K562 (cell line): ENCODE measurements at regions not wholly inside any gene's neighbourhood (a gene's known extent, or its start where the extent isn't known, plus 50 kb on each side); places are given as distances from the start of the nearest gene placed in this dataset.

ENCODE experiments used
- EZH2 ChIP-seq: IDR thresholded peaks from 2 replicates; pipeline ENCODE4 v1.6.1; 2012; ENCODE audit warnings: low read depth, mild to moderate bottlenecking, inconsistent platforms, low read length, borderline replicate concordance
- FOS ChIP-seq: IDR thresholded peaks from 3 replicates; pipeline ENCODE4 v1.6.1; 2011; ENCODE audit not compliant: insufficient read length; ENCODE audit errors: extremely low read depth
- POLR2AphosphoS5 ChIP-seq: IDR thresholded peaks from 2 replicates; pipeline ENCODE4 v1.6.1; 2011; ENCODE audit warnings: mild to moderate bottlenecking, low read depth, low read length, moderate library complexity; ENCODE audit not compliant: control insufficient read depth, insufficient read depth

DNA sequence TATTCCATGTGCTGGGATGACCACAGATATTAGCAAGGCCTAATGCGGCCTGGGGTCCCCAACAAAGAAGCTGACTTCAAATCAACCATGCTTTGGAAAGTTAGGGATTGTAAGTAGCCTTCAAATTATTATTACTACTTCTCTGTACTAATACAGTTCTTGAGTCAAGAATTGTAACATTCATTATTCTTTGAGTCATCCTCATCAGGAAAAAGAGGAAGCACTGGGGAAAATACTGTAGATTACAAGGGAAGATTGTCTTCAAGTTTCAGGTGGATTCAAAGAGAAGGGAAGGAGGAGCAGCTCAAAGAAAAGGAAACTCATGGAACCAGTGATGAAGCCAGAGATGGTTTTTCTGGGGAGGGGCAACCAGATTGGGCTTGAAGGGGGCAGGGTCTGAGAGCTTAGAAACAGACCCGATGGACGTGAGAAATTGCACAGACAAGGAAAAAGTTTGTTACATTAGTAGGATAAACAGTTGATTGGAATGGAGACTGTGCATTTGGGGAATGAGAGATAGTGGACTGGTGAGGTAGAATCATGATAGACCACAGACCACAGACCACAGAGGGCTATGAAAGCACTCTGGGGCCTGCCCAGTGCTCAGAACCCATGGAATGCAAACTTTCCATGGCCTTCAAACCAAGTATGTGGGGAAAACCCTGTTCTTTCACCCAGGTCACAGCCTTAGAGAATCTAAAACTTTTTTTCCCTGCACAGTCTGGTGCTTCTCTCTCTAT, 209.9 kb downstream of the ZNF365 start:
- TF ChIP-seq EZH2: no peak
- no peak for TF ChIP-seq FOS
- TF ChIP-seq POLR2AphosphoS5: no peak
